ENCODE measurements at regions not wholly inside any gene's neighbourhood (a gene's known extent, or its start where the extent isn't known, plus 50 kb on each side); places are given as distances from the start of the nearest gene placed in this dataset.

DNA sequence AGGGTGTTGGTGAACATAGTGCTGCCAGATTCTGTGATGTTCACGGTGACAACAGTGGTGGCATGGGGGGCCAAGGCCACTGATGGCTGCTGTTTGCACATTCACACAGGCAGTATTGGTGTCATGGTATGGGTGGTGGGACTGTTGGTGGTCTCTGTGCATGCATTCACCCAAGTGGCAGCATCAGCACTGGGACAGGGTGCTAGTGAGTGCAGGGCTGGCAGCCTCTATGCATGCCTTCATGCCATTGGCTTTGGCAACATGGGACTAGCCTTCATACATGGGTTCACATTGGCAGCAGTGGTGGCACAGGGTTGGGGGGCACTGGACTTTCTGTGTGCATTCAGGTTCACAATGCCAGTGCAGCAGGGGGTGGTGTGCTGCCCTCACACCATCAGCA lies 489.7 kb upstream of the FGF16 start:
- intact Hi-C loops (cut with micrococcal nuclease) (no loop called here), dilution Hi-C loops (cut with HindIII; ENCODE audit: low sequenced_read_pairs, unreplicated experiment) (no loop called here), in situ Hi-C loops (cut with MboI; ENCODE audit: low sequenced_read_pairs) (no loop called here)
- H3K56ac ChIP-seq (ENCODE audit: extremely low read depth, insufficient read depth, low read length): no peak overlapping the region
- no peak overlapping the region for H2AK5ac ChIP-seq (ENCODE audit: low read depth, low read length)
- no peak overlapping the region for H3K4me2 ChIP-seq (ENCODE audit: low read depth, low read length)
- ChIA-PET CTCF (no interaction called here), POLR2A (ENCODE audit: unreplicated experiment) (no interaction called here)
- H4K8ac ChIP-seq (ENCODE audit: low read depth in 2 of 2, low read length in 2 of 2): no peak overlapping the region
- no peak overlapping the region for H3K18ac ChIP-seq (ENCODE audit: low read depth, low read length)
- H4K5ac ChIP-seq (ENCODE audit: low read depth, low read length): no peak overlapping the region
- no peak overlapping the region for H3K23ac ChIP-seq (ENCODE audit: low read depth, low read length)
- no peak overlapping the region for H3K27ac ChIP-seq (ENCODE audit: insufficient read depth, low read length)
- no peak overlapping the region for H3K4ac ChIP-seq (ENCODE audit: low read depth, low read length)
- no peak overlapping the region for H2AK9ac ChIP-seq (replicated peaks; ENCODE audit: low read depth, low read length, poor library complexity)
- TF ChIP-seq RAD21 (IDR thresholded peaks at IDR 0.05; ENCODE audit: low read length) (no peak), MAZ (IDR thresholded peaks at IDR 0.05; ENCODE audit: borderline replicate concordance, low read depth, low read length) (no peak), MAFK (IDR thresholded peaks at IDR 0.05; ENCODE audit: low read depth, low read length) (no peak), RFX5 (IDR thresholded peaks at IDR 0.05; ENCODE audit: low read depth, low read length) (no peak), MXI1 (IDR thresholded peaks at IDR 0.05; ENCODE audit: borderline replicate concordance, low read depth, low read length) (no peak), FOS (IDR thresholded peaks at IDR 0.05; ENCODE audit: low read depth, low read length) (no peak), POLR2A (IDR thresholded peaks at IDR 0.05; ENCODE audit: low read depth, low read length) (no peak), BHLHE40 (IDR thresholded peaks at IDR 0.05; ENCODE audit: low read depth, low read length) (no peak), NFE2L2 (IDR thresholded peaks at IDR 0.05; ENCODE audit: low read depth, low read length) (no peak), CHD1 (IDR thresholded peaks at IDR 0.05; ENCODE audit: low read depth, low read length) (no peak), SMC3 (IDR thresholded peaks at IDR 0.05; ENCODE audit: low read depth, low read length) (no peak), RCOR1 (IDR thresholded peaks at IDR 0.05; ENCODE audit: insufficient replicate concordance, low read length) (no peak), CEBPB (IDR thresholded peaks at IDR 0.05; ENCODE audit: low read depth, low read length) (no peak)
- TF ChIP-seq, protein P1, sequence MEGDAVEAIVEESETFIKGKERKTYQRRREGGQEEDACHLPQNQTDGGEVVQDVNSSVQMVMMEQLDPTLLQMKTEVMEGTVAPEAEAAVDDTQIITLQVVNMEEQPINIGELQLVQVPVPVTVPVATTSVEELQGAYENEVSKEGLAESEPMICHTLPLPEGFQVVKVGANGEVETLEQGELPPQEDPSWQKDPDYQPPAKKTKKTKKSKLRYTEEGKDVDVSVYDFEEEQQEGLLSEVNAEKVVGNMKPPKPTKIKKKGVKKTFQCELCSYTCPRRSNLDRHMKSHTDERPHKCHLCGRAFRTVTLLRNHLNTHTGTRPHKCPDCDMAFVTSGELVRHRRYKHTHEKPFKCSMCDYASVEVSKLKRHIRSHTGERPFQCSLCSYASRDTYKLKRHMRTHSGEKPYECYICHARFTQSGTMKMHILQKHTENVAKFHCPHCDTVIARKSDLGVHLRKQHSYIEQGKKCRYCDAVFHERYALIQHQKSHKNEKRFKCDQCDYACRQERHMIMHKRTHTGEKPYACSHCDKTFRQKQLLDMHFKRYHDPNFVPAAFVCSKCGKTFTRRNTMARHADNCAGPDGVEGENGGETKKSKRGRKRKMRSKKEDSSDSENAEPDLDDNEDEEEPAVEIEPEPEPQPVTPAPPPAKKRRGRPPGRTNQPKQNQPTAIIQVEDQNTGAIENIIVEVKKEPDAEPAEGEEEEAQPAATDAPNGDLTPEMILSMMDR (conservative IDR thresholded peaks at IDR 0.05; ENCODE audit: low read depth, low read length): no peak
- TF ChIP-seq, protein P2, sequence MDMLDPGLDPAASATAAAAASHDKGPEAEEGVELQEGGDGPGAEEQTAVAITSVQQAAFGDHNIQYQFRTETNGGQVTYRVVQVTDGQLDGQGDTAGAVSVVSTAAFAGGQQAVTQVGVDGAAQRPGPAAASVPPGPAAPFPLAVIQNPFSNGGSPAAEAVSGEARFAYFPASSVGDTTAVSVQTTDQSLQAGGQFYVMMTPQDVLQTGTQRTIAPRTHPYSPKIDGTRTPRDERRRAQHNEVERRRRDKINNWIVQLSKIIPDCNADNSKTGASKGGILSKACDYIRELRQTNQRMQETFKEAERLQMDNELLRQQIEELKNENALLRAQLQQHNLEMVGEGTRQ (IDR thresholded peaks at IDR 0.05; ENCODE audit: low read depth, low read length): no peak
- TF ChIP-seq, protein P3, sequence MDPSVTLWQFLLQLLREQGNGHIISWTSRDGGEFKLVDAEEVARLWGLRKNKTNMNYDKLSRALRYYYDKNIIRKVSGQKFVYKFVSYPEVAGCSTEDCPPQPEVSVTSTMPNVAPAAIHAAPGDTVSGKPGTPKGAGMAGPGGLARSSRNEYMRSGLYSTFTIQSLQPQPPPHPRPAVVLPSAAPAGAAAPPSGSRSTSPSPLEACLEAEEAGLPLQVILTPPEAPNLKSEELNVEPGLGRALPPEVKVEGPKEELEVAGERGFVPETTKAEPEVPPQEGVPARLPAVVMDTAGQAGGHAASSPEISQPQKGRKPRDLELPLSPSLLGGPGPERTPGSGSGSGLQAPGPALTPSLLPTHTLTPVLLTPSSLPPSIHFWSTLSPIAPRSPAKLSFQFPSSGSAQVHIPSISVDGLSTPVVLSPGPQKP (IDR thresholded peaks at IDR 0.05; ENCODE audit: borderline replicate concordance, low read depth, low read length): no peak
- no peak overlapping the region for H3K14ac ChIP-seq (replicated peaks; ENCODE audit: low read depth, low read length)
- H3K9me3 ChIP-seq (ENCODE audit: control insufficient read depth, insufficient read depth, low read length): no peaks in the 10 kb centered on the region; the same call in 1 of the 2 replicates
- no peaks in the 10 kb centered on the region for H3K27me3 ChIP-seq (ENCODE audit: control insufficient read depth, insufficient read depth, low read length)
- H4K20me1 ChIP-seq (ENCODE audit: insufficient read depth, low read length): no peaks in the 10 kb centered on the region
- no peaks in the 10 kb centered on the region for H3K79me1 ChIP-seq (ENCODE audit: low read depth in 1 of 2, low read length in 2 of 2)
- no peaks in the 10 kb centered on the region for H3K36me3 ChIP-seq (ENCODE audit: control insufficient read depth, insufficient read depth, low read length)
- no peak overlapping the region for H2BK5ac ChIP-seq (ENCODE audit: low read depth, low read length, poor library complexity, severe bottlenecking)
- H2AFZ ChIP-seq (replicated peaks; ENCODE audit: low read length, poor library complexity): no peak overlapping the region
- WGBS, 2 experiments (ENCODE audit: extremely low coverage in 2 of 2, insufficient read length in 1 of 2): no CpG with 5 or more reads among the region's 1 CpG
- no peak for DNase-seq
- H3K9me1 ChIP-seq (ENCODE audit: insufficient read depth, low read length): no peaks in the 10 kb centered on the region
- H2BK15ac ChIP-seq (ENCODE audit: low read depth, low read length): no peak overlapping the region
- H2BK120ac ChIP-seq (ENCODE audit: low read depth, low read length): no peak overlapping the region
- no peak for ATAC-seq (ENCODE audit: low read depth)
- BruUV-seq (replicated peaks): no TSS peak
- no peaks in the 10 kb centered on the region for H3K4me1 ChIP-seq (ENCODE audit: control insufficient read depth, insufficient read depth, low read length)
- no peak overlapping the region for H2BK20ac ChIP-seq (ENCODE audit: low read depth, low read length)
- H4K91ac ChIP-seq (ENCODE audit: insufficient read depth, low read depth, low read length): no peak overlapping the region
- no peak overlapping the region for H3K9ac ChIP-seq (ENCODE audit: low read depth, low read length)
- H3K4me3 ChIP-seq (ENCODE audit: insufficient read depth, low read depth, low read length): no peak overlapping the region

All from IMR-90 (cell line).